HCT116 (cell line): ENCODE measurements at regions not wholly inside any gene's neighbourhood (a gene's known extent, or its start where the extent isn't known, plus 50 kb on each side); places are given as distances from the start of the nearest gene placed in this dataset.

Experiments
- ATAC-seq: fragments of 200-7000 bp; cut with Tn5 transposase; 2 replicates; pipeline ENCODE4 v1.9.1; 2020; ENCODE audit warnings: mild to moderate bottlenecking, moderate library complexity
- BruUV-seq: library from RNA; stranded (reverse); fragments of 400-500 nt; replicated peaks from 2 replicates; lab custom pipeline; 2021; lab: Mats Ljungman, UMichigan
- CTCF ChIA-PET: fragments of 300-600 bp; sonication (Branson Sonifier 250); formaldehyde crosslinking; loops from one replicate; lab custom pipeline; 2021; ENCODE audit warnings: antibody characterized with exemption; lab: Charles Lee
- POLR2A ChIA-PET: fragments of 300-600, 350-600 bp; sonication (Branson Sonifier 250); formaldehyde crosslinking; loops from one replicate; lab custom pipeline; 2021; ENCODE audit warnings: antibody characterized with exemption; lab: Charles Lee
- RAD21 ChIA-PET, 2 experiments: fragments of 300-600 bp; sonication (Branson Sonifier 250); formaldehyde crosslinking; loops; one replicate each; lab custom pipeline; 2023; ENCODE audit warnings: low total read pairs in 2 of 2; ENCODE audit not compliant: uncharacterized antibody in 2 of 2, unreplicated experiment in 2 of 2, low non-redundant PET in 1 of 2; lab: Charles Lee
- DNase-seq: peaks from one replicate; pipeline ENCODE4 v3.0.0-alpha.2; 2010; ENCODE audit warnings: low read depth, low spot score
- H2AFZ ChIP-seq: fragments of 200-600 bp; shearing (Covaris generic), sonication (generic); 2 replicates; pipeline ENCODE4 v1.6.1; 2017; ENCODE audit warnings: low read depth, mixed run types, mixed read lengths, antibody characterized with exemption, low read length; ENCODE audit not compliant: poor library complexity, severe bottlenecking
- H3K27ac ChIP-seq: 2 replicates; pipeline ENCODE4 v1.5.1; 2012; ENCODE audit warnings: low read depth, low read length
- H3K27me3 ChIP-seq: fragments of 200-600 bp; sonication (generic); 2 replicates; pipeline ENCODE4 v1.6.1; 2016; ENCODE audit warnings: mixed run types, low read length, mixed read lengths; ENCODE audit not compliant: insufficient read depth
- H3K36me3 ChIP-seq, 2 experiments: fragments of 200-500 bp in 1 of 2; fragments of 200-600 bp in 1 of 2; sonication (Bioruptor generic) in 1 of 2; sonication (generic) in 1 of 2; 2 replicates each; pipeline versions ENCODE4 v1.5.1 to v1.6.1; 2014 to 2016; ENCODE audit warnings: low read length in 2 of 2, inconsistent platforms in 1 of 2, mixed read lengths in 1 of 2, mixed run types in 1 of 2; ENCODE audit not compliant: insufficient read depth in 2 of 2, control insufficient read depth in 1 of 2
- H3K4me1 ChIP-seq, 2 experiments: fragments of 200-600 bp in 1 of 2; sonication (generic) in 1 of 2; 2 replicates each; pipeline versions ENCODE4 v1.5.1 to v1.6.1; 2012 to 2017; ENCODE audit warnings: low read length in 2 of 2, inconsistent platforms in 1 of 2, mild to moderate bottlenecking in 1 of 2, mixed read lengths in 1 of 2, mixed run types in 1 of 2, moderate library complexity in 1 of 2; ENCODE audit not compliant: insufficient read depth in 2 of 2, control insufficient read depth in 1 of 2
- H3K4me2 ChIP-seq: fragments of 200-600 bp; sonication (generic); 2 replicates; pipeline ENCODE4 v1.6.1; 2017; ENCODE audit warnings: mixed run types, low read length, mixed read lengths
- H3K4me3 ChIP-seq, 2 experiments: fragments of 200-600 bp in 1 of 2; sonication (generic) in 1 of 2; replicated peaks in 1 of 2; 2 replicates each; pipeline ENCODE4 v1.5.1; 2011 to 2016; ENCODE audit warnings: low read length in 2 of 2, control low read depth in 1 of 2, low read depth in 1 of 2, mild to moderate bottlenecking in 1 of 2, mixed read lengths in 1 of 2, mixed run types in 1 of 2
- H3K79me2 ChIP-seq: fragments of 200-600 bp; sonication (generic); 2 replicates; pipeline ENCODE4 v1.6.1; 2017; ENCODE audit warnings: mild to moderate bottlenecking, mixed run types, low read length, moderate library complexity, mixed read lengths; ENCODE audit not compliant: insufficient read depth
- H3K9ac ChIP-seq: fragments of 200-600 bp; sonication (generic); 2 replicates; pipeline ENCODE4 v1.6.1; 2016; ENCODE audit warnings: low read length, mixed read lengths
- H3K9me2 ChIP-seq: fragments of 200-600 bp; sonication (generic), shearing (Covaris generic); 2 replicates; pipeline ENCODE4 v1.6.1; 2017; ENCODE audit warnings: mixed run types, mild to moderate bottlenecking, moderate library complexity; ENCODE audit not compliant: insufficient read depth
- H3K9me3 ChIP-seq, 2 experiments: fragments of 200-500 bp in 1 of 2; fragments of 200-600 bp in 1 of 2; sonication (Bioruptor generic) in 1 of 2; sonication (generic) in 1 of 2; 2 replicates each; pipeline ENCODE4 v1.6.1; 2014 to 2017; ENCODE audit warnings: low read length in 2 of 2, mixed read lengths in 2 of 2, inconsistent platforms in 1 of 2, low read depth in 1 of 2, mild to moderate bottlenecking in 1 of 2, mixed run types in 1 of 2, moderate library complexity in 1 of 2; ENCODE audit not compliant: control insufficient read depth in 1 of 2, insufficient read depth in 1 of 2
- H4K20me1 ChIP-seq: fragments of 200-600 bp; sonication (generic), shearing (Covaris generic); 2 replicates; pipeline ENCODE4 v1.6.1; 2017; ENCODE audit warnings: mixed run types, mild to moderate bottlenecking, moderate library complexity; ENCODE audit not compliant: insufficient read depth
- CBX3 ChIP-seq: IDR thresholded peaks from 2 replicates; pipeline ENCODE4 v1.6.1; 2012; ENCODE audit warnings: low read depth
- CEBPB ChIP-seq: IDR thresholded peaks from 2 replicates; pipeline ENCODE4 v1.6.1; 2012; ENCODE audit warnings: low read depth
- CTCF ChIP-seq, 3 experiments: fragments of 200-600 bp in 1 of 3; sonication (generic) in 1 of 3; IDR thresholded peaks in 2 of 3; conservative IDR thresholded peaks in 1 of 3; 2 replicates each; pipeline ENCODE4 v1.5.1; 2012 to 2017; ENCODE audit warnings: low read depth in 2 of 3, low read length in 2 of 3, antibody characterized with exemption in 1 of 3, borderline replicate concordance in 1 of 3, control low read depth in 1 of 3, mild to moderate bottlenecking in 1 of 3, mixed read lengths in 1 of 3, mixed run types in 1 of 3, moderate library complexity in 1 of 3; ENCODE audit not compliant: insufficient read depth in 1 of 3
- EGR1 ChIP-seq: IDR thresholded peaks from 2 replicates; pipeline ENCODE4 v1.6.1; 2012; ENCODE audit warnings: low read depth
- ELF1 ChIP-seq: IDR thresholded peaks from 2 replicates; pipeline ENCODE4 v1.6.1; 2012; ENCODE audit warnings: low read depth, borderline replicate concordance
- EZH2phosphoT487 ChIP-seq: fragments of 200-600 bp; IDR thresholded peaks from 2 replicates; pipeline ENCODE4 v1.6.1; 2018; ENCODE audit warnings: antibody characterized with exemption, borderline replicate concordance
- FOSL1 ChIP-seq: IDR thresholded peaks from 2 replicates; pipeline ENCODE4 v1.6.1; 2012; ENCODE audit warnings: low read depth
- JUND ChIP-seq: IDR thresholded peaks from 2 replicates; pipeline ENCODE4 v1.6.1; 2012
- POLR2A ChIP-seq: IDR thresholded peaks from 2 replicates; pipeline ENCODE4 v1.7.0; 2011; ENCODE audit warnings: borderline replicate concordance; ENCODE audit not compliant: insufficient read depth, insufficient read length; ENCODE audit errors: extremely low read depth
- POLR2AphosphoS5 ChIP-seq: IDR thresholded peaks from 2 replicates; pipeline ENCODE4 v1.6.1; 2011; ENCODE audit warnings: mild to moderate bottlenecking, low read depth, low read length, moderate library complexity
- RAD21 ChIP-seq: IDR thresholded peaks from 2 replicates; pipeline ENCODE4 v1.6.1; 2012; ENCODE audit warnings: low read depth, mild to moderate bottlenecking
- REST ChIP-seq: IDR thresholded peaks from 2 replicates; pipeline ENCODE4 v1.6.1; 2012; ENCODE audit warnings: low read depth
- SIN3A ChIP-seq: IDR thresholded peaks from 2 replicates; pipeline ENCODE4 v1.6.1; 2012; ENCODE audit warnings: low read depth
- SRF ChIP-seq: IDR thresholded peaks from 2 replicates; pipeline ENCODE4 v1.6.1; 2012; ENCODE audit warnings: low read depth
- TCF7L2 ChIP-seq: IDR thresholded peaks from 2 replicates; pipeline ENCODE4 v1.7.0; 2011; ENCODE audit warnings: borderline replicate concordance, inconsistent platforms; ENCODE audit not compliant: insufficient read depth, insufficient read length; ENCODE audit errors: extremely low read depth
- ZBTB33 ChIP-seq: IDR thresholded peaks from 2 replicates; pipeline ENCODE4 v1.6.1; 2011; ENCODE audit warnings: mild to moderate bottlenecking, low read length, moderate library complexity; ENCODE audit not compliant: insufficient replicate concordance; ENCODE audit errors: extremely low read depth
- ZFX ChIP-seq: fragments of 450-650 bp; IDR thresholded peaks from 2 replicates; pipeline ENCODE4 v1.6.1; 2017
- ZNF274 ChIP-seq: fragments of 200-500 bp; sonication (Bioruptor generic); IDR thresholded peaks from 2 replicates; pipeline ENCODE4 v1.6.1; 2014; ENCODE audit warnings: mild to moderate bottlenecking, low read depth, low read length, inconsistent platforms
- intact Hi-C: fragments of 100-400 bp; cut with micrococcal nuclease; formaldehyde crosslinking; loops from 2 replicates; pipeline ENCODE4 v1.10.0; 2022
- TF ChIP-seq, protein P1 (sequence below): IDR thresholded peaks from 2 replicates; pipeline ENCODE4 v1.6.1; 2012
- TF ChIP-seq, protein P2 (sequence below): IDR thresholded peaks from 2 replicates; pipeline ENCODE4 v1.6.1; 2012

GRCh38 chr15:62428851-62429598 lies 263.9 kb upstream of the C2CD4B start:
- H3K9me3 ChIP-seq: no peaks in the 10 kb centered on the region
- no peaks in the 10 kb centered on the region for H4K20me1 ChIP-seq
- POLR2A ChIA-PET: no interaction called here
- CTCF ChIA-PET: no interaction called here
- H3K9ac ChIP-seq: no peak overlapping the region
- H3K36me3 ChIP-seq: no peaks in the 10 kb centered on the region
- no peak overlapping the region for H3K4me2 ChIP-seq
- DNase-seq (no peak), ATAC-seq (no peak)
- BruUV-seq: no TSS peak
- no peak overlapping the region for H3K27ac ChIP-seq
- no peaks in the 10 kb centered on the region for H3K9me2 ChIP-seq
- no peak for TF ChIP-seq FOSL1
- no peak for TF ChIP-seq CTCF (IDR thresholded peaks at IDR 0.05 in 2 of 3, conservative IDR thresholded peaks at IDR 0.05 in 1 of 3; ENCODE audit: borderline replicate concordance in 1 of 3, insufficient read depth in 1 of 3, low read depth in 2 of 3, low read length in 2 of 3)
- TF ChIP-seq, protein P1, sequence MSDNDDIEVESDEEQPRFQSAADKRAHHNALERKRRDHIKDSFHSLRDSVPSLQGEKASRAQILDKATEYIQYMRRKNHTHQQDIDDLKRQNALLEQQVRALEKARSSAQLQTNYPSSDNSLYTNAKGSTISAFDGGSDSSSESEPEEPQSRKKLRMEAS: no peak
- no peak for TF ChIP-seq ZNF274
- TF ChIP-seq SRF: no peak
- TF ChIP-seq, protein P2, sequence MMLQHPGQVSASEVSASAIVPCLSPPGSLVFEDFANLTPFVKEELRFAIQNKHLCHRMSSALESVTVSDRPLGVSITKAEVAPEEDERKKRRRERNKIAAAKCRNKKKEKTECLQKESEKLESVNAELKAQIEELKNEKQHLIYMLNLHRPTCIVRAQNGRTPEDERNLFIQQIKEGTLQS: no peak
- TF ChIP-seq TCF7L2: no peak
- TF ChIP-seq EGR1: no peak
- no peak for TF ChIP-seq CBX3
- TF ChIP-seq CEBPB: no peak
- TF ChIP-seq EZH2phosphoT487: no peak
- TF ChIP-seq JUND: no peak
- TF ChIP-seq POLR2AphosphoS5: no peak
- TF ChIP-seq ZBTB33: no peak
- TF ChIP-seq RAD21: no peak
- no peak for TF ChIP-seq POLR2A
- no peak for TF ChIP-seq SIN3A
- no peak for TF ChIP-seq ELF1
- TF ChIP-seq REST: no peak
- no peak for TF ChIP-seq ZFX
- no peaks in the 10 kb centered on the region for H3K27me3 ChIP-seq
- H3K79me2 ChIP-seq: no peaks in the 10 kb centered on the region
- intact Hi-C loops: no loop called here
- no peak overlapping the region for H2AFZ ChIP-seq
- no peak overlapping the region for H3K4me3 ChIP-seq
- RAD21 ChIA-PET: no interaction called here
- H3K4me1 ChIP-seq: no peaks in the 10 kb centered on the region
